K562 (cell line): ENCODE measurements at regions not wholly inside any gene's neighbourhood (a gene's known extent, or its start where the extent isn't known, plus 50 kb on each side); places are given as distances from the start of the nearest gene placed in this dataset.

Experiments
- BCLAF1 ChIP-seq, 2 experiments: fragments of 450-650 bp in 1 of 2; IDR thresholded peaks; 2 replicates each; pipeline ENCODE4 v1.6.1; 2011 to 2017; ENCODE audit warnings: low read depth in 2 of 2, antibody characterized with exemption in 1 of 2, borderline replicate concordance in 1 of 2, low read length in 1 of 2, mild to moderate bottlenecking in 1 of 2, mixed read lengths in 1 of 2; ENCODE audit not compliant: control insufficient read depth in 1 of 2
- CHD1 ChIP-seq: fragments of 200-600 bp; sonication (generic); IDR thresholded peaks from one replicate; pipeline ENCODE4 v1.6.1; 2012; ENCODE audit warnings: mild to moderate bottlenecking, moderate library complexity, low read length, inconsistent platforms
- GABPA ChIP-seq: fragments of 200-800 bp; sonication (Bioruptor generic); conservative IDR thresholded peaks from 2 replicates; pipeline ENCODE4 v1.6.1; 2016; ENCODE audit warnings: low read depth, missing genetic modification characterization, missing compliant biosample characterization
- KAT7 ChIP-seq: sonication (generic); formaldehyde crosslinking; IDR thresholded peaks from 2 replicates; pipeline ENCODE4 v1.8.0; 2022; ENCODE audit warnings: missing genetic modification reagents, mild to moderate bottlenecking, borderline replicate concordance
- KLF13 ChIP-seq: fragments of 450-650 bp; IDR thresholded peaks from 2 replicates; pipeline ENCODE4 v1.6.1; 2016; ENCODE audit warnings: missing genetic modification characterization, low read depth, mild to moderate bottlenecking, missing compliant biosample characterization, moderate library complexity, borderline replicate concordance
- NFYB ChIP-seq: IDR thresholded peaks from 2 replicates; pipeline ENCODE4 v1.6.1; 2011; ENCODE audit warnings: mild to moderate bottlenecking, moderate library complexity; ENCODE audit not compliant: insufficient read length; ENCODE audit errors: extremely low read depth
- POLR2AphosphoS5 ChIP-seq: IDR thresholded peaks from 2 replicates; pipeline ENCODE4 v1.6.1; 2011; ENCODE audit warnings: mild to moderate bottlenecking, low read depth, low read length, moderate library complexity; ENCODE audit not compliant: control insufficient read depth, insufficient read depth
- STAG1 ChIP-seq: sonication (generic); formaldehyde crosslinking; IDR thresholded peaks from 2 replicates; pipeline ENCODE4 v1.5.0; 2020; ENCODE audit warnings: missing genetic modification reagents, borderline replicate concordance
- THRB ChIP-seq: fragments of 450-650 bp; formaldehyde crosslinking; conservative IDR thresholded peaks from 2 replicates; pipeline ENCODE4 v1.4.0; 2022; ENCODE audit warnings: mild to moderate bottlenecking, missing genetic modification characterization
- ZKSCAN1 ChIP-seq: fragments of 150-350 bp; IDR thresholded peaks from 2 replicates; pipeline ENCODE4 v1.6.1; 2016; ENCODE audit warnings: low read depth, low read length

- TF ChIP-seq THRB (CRISPR knock-in tag) (no peak), KAT7 (CRISPR knock-in tag) (no peak), ZKSCAN1 (no peak), STAG1 (no peak), CHD1 (no peak), POLR2AphosphoS5 (no peak), BCLAF1 (IDR thresholded peaks at IDR 0.05; ENCODE audit: borderline replicate concordance in 1 of 2, control insufficient read depth in 1 of 2, low read depth in 2 of 2, low read length in 1 of 2) (no peak), NFYB (no peak), KLF13 (no peak), GABPA (tag) (no peak)
These were observed 261.1 kb upstream of the RFC3 start for GRCh38 chr13:33556828-33557227.
